GM21825 (cell line): ENCODE measurements at regions not wholly inside any gene's neighbourhood (a gene's known extent, or its start where the extent isn't known, plus 50 kb on each side); places are given as distances from the start of the nearest gene placed in this dataset.
A peak's percentile ranks its signal among the peaks of the same experiment; 100 is the strongest.

Source experiments
- ATAC-seq: cut with Tn5 transposase; IDR thresholded peaks from one replicate; pipeline ENCODE4 v1.9.1; 2021; ENCODE audit warnings: mild to moderate bottlenecking, moderate library complexity; ENCODE audit not compliant: unreplicated experiment

DNA sequence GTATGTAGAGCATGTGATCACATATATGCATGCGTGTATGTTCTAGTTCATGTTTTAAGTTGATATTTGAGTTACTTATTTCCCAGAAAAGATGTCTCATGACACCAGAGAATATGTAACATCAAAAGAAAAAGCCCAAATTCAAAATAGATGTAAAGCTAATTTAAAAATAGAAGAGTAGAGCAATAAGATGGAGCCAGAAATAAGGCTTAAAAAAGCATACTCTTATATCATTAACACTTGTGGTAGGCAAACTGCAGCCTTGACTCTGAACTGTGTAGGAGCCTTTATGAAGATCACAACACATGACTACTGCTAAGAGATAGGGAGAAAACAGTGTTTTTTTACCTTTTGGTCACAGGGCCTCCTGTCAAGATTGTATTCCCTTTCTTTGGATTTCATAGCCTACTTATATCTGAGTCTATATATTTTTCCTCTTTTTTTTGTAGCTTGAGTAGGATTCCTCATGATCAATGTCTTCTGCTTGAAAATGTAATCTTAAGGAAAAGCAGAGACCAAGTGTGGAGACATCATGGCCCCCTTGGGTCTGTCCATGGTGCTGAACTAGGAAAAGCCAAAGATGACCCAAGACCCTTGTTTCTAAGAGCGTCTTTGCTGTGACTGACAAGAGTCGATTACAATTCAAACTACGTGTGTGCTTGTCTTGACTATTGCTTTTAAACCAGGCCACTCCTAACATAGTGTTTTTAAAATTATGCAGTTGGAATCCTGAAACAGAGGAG lies 390.4 kb downstream of the SHISA9 start:
- ATAC-seq = no peak

DNA sequence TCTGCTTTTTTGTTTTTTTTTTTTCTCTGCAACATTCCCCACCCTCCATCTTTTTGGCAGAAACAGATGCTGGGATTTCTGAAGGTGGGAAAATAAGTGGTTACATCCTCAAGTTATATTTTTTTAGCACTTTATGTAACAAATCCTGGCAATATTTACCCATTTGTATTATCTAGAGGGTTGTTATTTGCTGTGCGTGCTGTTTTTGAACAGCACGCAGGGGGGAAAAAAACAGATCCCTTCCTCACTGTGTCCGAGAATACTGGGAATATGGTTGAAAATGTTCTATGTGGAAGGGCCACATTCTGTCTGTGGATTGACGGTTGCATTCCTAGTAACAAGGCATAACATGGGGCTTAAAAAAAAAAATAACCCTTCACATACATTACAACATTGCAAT lies 394.8 kb downstream of the SHISA9 start:
- ATAC-seq = no peak

DNA sequence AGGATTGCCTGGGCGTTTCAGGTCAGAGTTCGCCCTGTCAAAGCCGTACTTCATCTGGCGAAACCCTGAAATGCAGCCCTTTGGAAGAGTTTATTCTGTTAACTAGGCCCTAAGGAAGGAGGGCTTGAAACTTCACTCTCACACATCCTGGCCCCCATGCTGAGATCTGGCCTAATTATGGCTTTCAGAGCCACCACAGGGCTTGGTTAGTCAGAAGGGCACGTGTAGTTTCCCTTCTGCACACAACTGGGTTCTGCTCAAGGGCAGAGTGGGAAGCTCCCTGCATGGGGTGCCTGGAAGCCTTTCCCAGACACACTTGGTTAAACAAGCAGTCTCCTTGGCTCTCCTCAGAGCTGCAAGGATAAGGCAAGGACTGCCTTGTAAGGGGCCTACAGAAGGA lies 397.3 kb downstream of the SHISA9 start:
- ATAC-seq = no peak

DNA sequence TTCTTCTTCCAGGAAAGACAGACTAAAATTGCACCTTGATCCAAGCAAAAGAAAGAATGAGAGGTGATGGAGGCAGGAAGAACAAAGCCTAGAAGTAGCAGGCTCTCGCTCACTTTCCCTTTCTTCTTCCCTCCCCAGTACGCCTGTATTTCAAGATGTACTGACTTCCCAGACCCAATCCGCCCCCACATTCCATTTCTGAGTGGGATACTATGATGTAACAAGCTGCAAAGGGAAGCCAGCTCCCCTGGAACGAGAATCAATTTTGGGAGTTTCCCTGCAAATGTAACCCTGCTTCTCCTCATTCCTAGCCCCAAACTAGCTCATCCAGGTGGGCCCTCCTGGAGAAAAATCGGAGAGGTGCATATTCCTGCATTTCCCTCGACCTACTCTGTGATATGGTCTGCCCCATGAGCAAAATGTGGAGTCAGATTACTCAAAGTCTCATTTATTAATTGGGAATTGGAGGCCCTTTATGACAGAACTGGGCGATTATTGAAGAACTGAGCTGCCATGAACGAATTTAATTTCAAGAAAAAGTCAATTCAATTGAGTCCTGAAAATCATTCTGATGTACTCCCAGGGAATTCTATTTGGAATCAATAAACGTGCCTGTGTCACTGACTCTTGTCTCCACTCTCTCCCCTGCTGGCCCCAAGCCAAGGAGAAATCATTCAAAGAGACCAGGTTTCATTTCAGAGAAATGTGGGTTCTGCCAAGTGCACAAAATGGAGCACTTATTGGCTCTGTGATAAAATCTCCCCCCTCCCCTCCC lies 398.9 kb downstream of the SHISA9 start:
- ATAC-seq = no peak

DNA sequence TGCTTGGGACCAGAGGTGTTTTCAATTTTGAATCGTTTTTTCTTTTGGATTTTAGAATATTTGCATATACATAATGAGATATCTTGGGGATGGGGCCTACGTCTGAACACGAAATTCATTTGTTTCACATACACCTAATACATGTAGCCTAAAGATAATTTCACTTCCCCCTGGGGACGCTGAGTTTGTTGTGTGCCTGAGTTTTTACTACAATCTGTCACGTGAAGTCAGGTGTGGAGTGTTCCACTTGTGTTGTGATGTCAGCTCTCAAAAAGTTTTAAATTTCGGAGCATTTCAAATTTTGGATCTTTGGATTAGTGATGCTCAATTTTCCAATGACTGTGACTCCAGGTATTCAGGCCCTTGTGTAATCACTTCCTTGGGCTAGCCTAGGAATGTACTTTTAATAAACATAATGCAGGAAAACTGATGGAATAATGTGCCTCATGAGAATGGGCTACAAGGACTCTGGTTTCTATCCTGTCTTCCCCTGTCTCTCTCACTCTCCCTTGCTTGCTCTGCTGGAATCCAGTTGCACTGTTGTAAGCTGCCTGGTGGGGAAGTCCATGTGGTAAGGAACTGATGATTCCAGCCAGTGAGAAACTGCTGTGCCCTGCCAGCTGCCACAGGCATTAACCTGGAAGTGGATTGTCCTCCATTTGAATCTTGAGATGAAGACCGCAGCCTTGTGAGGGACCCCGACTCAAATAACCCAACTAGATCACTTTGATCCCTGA lies 403.8 kb downstream of the SHISA9 start:
- ATAC-seq = no peak

DNA sequence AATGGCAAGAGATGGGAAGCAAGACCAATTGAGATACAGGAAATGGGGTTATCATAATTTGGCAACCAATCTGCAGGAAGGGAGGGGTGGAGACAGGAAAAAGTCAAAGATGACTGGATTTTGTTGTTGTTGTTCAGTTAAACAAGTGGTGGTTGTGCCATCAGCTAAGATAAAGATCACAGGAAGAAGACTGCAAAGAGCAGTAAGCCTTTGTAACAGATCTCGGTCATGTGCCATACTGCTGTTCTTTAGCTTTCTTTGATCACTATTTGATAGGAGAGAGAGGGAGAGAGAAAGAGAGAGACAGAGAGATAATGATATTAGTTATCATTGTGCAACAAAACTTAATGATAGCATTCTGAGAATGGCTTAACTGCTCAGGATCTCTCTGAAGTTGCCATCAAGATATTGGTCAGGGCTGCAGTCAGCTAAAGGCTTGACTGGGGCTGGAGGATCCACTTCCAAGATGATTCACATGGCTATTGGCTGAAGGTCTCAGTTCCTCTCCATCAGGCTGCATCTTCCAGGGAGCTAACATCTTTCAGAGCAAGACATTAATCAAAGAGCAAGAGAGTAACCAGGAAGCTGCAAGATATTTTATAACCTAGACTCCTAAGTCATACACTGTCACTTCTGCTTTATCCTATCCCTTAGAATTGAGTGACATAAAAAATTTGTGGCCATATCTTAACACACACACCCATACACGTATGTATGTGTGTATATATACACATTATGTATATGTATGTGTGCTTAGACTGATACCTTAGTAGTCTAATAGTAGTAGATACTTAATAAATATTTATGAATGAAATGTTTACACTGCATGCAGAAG lies 405.0 kb downstream of the SHISA9 start:
- no peak for ATAC-seq

DNA sequence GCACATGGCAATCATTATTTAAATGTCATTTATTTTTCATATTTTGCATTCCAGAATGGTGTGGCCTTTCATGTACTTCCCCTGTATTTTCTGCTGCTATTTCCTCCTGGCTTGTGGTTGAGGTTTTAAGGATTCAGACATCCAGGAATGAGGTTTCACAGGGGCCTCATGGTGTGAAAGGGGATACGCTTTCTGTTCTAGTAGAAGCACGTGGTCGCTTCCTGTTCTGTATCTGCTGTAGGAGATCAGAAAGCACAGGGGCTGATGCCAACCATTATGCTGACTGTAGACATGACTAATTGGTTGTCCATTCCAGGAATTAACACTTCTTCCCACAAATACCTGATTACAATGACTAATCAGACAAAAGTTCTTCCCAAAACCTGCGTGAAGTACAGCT lies 405.9 kb downstream of the SHISA9 start:
- no peak for ATAC-seq

DNA sequence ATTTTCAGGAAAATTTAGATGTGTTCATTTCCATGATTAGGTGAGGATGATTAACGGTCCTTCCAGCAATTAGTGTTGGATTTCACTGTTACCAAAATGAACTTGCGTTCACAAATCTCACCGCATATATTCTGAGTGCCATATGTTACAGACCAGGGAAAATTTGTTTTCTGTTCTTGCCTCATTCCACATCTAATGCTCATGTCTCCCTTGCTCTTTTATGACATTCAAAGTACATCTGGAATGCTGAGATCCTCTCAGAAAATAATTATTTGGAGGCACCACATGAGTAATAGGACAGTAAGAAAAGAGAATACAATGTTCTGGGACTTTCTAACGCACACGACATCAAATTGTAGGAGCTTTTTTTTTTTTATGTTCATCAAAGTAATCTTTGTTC lies 406.5 kb downstream of the SHISA9 start:
- ATAC-seq = no peak

DNA sequence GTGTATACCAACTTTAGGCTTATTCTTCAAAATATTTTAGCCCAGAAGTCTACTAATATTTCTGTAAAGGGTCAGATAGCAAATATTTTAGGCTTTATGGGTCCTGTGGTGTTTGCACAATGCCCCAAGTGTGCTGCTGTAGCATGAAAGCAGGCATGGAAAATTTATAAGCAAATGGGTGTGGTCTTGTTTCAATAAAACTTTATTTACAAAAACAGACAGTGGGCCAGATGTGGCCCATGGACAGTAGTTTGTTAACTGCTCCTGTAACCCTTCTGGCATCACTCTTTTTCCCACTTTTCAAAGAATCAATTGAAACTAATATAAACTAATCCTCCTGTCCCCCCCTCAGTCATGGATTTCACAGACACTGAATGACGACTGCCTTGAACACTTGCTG lies 410.7 kb downstream of the SHISA9 start:
- no peak for ATAC-seq

DNA sequence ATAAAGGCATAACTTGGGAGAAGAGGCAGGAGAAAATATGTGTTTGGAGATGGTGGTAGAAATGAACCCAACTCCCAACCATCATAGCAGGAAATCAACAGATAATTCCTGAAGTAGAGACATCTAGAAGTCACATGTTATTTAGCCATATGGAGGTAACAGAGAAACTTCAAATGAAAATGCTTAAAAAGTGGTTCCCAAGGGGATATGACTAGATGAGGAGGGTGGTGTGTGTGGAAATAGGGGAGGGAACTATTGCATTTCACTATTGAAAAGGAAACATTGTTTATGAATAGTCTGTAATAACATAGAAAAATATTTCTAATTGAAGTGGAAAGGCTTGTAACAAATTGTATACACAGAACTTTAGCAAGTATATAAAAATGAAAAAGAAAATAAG lies 412.0 kb downstream of the SHISA9 start:
- no peak for ATAC-seq

DNA sequence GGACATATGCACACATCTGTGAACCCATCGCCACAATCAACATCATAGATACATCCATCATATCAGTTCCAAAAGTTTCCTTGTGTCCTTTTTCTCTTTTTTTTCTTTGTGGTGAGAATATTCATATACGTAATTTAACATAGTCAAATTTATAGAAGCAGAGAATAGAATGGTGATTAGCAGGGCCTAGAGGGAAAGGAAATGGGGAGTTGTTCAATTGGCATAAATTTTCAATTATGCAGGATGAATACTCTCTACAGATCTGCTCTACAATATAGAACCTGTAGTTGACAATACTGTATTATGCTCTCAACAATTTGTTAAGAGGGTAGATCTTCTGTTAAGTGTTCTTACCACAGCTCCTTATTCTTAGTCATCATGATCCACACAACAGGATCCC lies 413.2 kb downstream of the SHISA9 start:
- no peak for ATAC-seq

DNA sequence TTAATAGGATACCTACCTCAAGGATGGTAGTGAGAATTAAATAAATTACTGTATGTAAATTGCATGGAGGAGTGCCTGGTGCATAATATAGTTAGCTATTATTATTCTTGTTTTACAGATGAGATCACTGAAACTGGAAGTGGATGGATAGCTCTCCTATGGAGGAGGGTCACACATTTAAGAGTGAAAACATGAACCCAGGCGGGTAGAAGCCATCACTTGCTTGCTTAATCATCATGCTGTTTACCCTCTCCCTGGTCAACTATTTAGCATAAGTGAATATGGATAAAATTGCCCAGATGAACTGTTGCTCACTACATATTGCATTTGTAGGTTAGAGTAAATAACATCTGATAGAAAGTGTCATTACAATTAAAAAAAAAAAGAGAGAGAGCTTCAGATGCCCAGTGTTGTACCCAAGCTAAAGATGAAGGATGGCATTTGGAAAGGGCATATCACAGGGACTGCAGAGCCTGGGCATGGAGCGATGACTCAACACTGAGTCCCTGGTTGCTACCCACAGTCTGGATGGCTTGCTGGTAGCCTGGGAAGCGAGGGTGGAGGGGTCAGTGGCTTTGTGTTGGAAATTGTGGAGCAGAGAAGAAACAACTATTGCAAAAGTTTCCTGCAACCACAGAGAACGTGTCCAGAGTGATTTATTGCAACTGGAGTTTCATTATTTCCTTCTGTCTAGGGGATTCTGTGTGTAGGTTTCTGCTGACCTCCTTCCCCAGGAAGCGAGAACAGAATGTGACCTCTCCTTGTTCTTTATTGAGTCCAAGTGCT lies 414.4 kb downstream of the SHISA9 start:
- ATAC-seq = no peak

DNA sequence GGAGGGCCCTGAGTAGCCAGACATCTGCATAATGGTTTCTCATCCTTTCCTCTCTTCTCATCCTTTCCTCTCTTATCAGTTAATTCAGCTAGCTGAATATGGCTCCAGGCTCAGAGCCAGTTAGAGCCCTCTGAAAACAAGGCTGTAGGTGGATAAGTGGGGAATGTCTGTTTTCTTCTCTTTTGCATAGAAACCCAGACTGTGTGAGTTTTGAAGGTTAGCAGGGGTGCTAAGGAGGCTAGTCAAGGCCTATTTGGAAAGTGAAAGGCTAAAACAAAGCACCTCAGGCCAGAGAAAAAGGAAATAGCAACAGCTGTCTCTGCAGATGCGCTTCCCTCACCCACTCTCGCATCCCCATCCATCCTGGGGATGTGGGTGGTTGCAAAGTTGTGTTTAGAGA lies 420.9 kb downstream of the SHISA9 start:
- peak; percentile 55 for ATAC-seq

DNA sequence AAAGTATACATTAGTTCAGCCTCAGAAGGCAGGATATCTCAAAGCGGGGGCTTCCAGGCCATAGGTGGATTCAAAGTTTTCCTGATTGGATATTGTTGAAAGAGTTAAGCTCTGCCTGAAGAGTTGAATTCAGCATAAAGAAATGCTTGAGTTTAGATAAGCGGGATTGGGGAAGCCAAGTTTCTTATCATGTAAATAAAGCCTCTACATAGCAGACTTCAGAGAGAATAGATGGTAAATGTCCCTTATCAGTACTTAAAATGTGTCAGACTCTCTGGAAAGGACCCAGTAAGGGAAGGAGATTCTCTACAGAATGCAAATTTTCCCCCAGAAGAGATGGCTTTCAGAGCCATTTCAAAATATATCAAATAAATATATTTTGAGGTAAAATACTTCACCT lies 423.5 kb downstream of the SHISA9 start:
- ATAC-seq = no peak

DNA sequence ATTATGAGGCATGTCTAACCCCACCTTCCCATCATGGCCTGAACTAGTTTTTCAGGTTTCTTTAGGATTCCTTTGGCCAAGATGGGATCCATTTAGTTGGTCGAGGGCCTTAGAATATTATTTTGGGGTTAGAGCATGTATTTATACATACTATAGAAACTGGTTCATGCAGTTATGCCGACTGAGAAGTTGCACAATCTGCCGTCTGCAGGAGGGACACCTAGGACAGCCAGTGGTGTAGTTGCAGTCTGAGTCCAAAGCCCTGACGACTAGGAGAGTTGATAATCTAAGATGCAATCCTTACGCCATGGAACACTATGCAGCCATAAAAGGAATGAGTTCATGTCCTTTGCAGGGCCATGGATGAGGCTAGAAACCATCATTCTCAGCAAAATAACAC lies 424.0 kb downstream of the SHISA9 start:
- ATAC-seq = no peak

DNA sequence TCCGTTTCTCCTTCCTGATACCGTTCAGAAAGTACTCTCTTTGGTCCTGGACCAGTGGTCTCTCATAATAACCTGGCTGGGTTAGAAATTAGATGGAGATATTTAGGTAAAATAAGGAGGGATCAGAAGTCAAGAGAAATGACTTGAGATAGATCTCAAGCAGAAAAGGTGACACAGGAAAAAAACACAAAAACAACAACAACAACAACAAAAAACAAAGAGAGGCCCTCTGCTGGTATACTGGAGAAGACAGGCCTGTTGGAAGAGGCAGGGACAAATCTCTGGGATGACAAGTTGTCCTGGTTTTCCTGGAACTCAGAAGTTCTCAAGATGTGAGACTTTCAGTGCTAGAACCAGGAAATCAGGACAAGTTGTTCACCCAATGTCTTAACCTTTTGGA lies 430.5 kb downstream of the SHISA9 start:
- ATAC-seq = no peak

DNA sequence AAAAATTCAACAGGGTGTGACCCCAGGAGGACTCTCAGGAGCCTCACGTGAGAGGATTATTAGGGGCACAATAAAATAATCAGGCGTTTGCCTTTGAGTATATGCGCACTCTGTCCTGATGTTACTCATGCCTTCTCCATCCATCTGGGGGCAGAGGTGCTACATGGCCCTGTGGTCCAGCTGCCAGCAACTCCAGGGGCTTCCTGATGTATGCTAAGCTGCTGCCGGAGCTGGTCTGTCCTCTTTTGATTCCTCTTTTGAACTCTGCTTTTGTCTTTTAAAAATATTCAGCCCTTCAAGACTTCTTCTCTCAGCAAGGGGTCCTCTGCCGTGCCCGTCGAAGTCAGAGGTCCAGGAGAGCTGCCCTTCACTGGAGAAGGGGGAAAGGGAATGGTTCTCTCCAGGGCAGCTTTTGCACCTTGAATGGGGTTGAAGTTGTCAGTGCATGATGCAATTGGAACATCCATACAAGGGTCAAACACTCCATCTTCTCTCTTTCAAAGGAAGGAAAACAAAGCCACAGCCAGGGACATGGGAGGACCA lies 431.4 kb downstream of the SHISA9 start:
- no peak for ATAC-seq

DNA sequence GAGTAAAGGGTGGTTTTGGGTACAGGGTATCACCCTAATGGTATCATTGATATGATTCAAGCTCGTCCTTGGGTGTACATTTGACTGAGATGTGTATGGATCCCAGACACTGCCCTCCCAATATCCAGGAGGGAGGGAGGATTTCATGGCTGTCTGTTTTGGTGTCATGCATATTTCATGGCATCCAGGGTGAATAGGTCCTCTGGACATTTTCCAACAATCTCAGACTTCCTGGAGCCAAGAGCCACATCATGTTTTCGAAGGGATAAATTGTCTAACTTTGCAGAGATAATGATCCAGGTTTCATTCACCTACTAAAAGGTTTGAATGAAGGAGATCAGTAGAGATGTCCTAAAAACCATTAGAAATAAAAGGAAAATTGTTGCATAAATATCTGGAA lies 431.9 kb downstream of the SHISA9 start:
- no peak for ATAC-seq

DNA sequence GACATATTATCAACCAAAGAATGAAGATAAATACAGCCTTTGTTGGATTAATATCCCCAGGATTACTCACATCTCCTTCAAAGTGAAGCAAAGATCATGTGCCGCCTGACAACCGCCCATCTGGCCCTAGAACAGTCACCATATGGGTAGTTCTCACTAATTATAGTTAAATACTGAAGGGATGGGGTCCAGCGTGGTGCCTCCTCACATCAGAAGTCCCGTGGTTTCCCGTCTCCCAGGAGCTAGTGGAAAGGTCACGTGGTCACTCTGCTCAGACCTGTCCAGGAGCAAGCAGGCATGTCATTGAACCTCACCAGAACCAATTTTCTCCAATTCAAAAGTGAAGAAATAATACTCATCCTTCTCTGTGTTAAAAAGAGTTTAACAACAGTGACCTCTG lies 434.5 kb downstream of the SHISA9 start:
- ATAC-seq = no peak

DNA sequence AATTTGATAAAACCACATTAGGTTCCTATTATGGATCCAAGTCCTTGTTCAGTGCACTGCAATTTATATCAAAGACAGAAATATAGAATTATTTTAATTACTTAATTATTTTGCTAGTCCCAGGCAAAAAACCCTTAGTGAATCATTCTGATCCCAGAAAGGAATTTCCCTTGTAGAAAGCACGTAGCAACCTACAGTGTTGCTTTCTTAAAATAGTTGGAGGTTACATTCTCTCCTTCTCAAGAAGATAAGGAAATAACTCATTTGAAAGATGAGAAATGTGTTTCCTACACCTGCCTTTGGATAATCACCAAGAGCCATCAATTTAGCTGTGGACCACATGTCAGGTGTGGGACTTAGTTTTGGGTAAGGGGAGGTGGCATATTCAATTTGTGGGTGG lies 434.9 kb downstream of the SHISA9 start:
- no peak for ATAC-seq
